ENCODE measurements at regions not wholly inside any gene's neighbourhood (a gene's known extent, or its start where the extent isn't known, plus 50 kb on each side); places are given as distances from the start of the nearest gene placed in this dataset.
"Not testable (repeated sequence)": the region's sequence is repeated elsewhere in the genome, so short reads cannot be mapped to it uniquely, and the experiment has no call there.

- Histone ChIP-seq H3K27ac (no peak overlapping the region), H3K27me3 (ENCODE audit: low read depth) (no peaks in the 10 kb centered on the region), H3K4me3 (no peak overlapping the region), H3K36me3 (no peaks in the 10 kb centered on the region), H3K4me1 (no peaks in the 10 kb centered on the region), H3K9me3 (no peaks in the 10 kb centered on the region)
- ATAC-seq (no peak), DNase-seq (no peak)
- TF ChIP-seq CTCF (IDR thresholded peaks at IDR 0.05): no peak
- intact Hi-C loops (cut with DNase I): no loop called here
These were observed 459.0 kb downstream of the PDGFC start for GRCh38 chr4:156512622-156513021.

- intact Hi-C loops (cut with DNase I); H3K36me3 ChIP-seq; ATAC-seq; DNase-seq; H3K4me3 ChIP-seq; H3K27me3 ChIP-seq (ENCODE audit: low read depth); H3K27ac ChIP-seq; H3K4me1 ChIP-seq; H3K9me3 ChIP-seq: not testable (repeated sequence)
These were observed 461.7 kb downstream of the PDGFC start for GRCh38 chr4:156509921-156510320.

- Histone ChIP-seq H3K4me3 (no peak overlapping the region), H3K27me3 (ENCODE audit: low read depth) (no peaks in the 10 kb centered on the region), H3K9me3 (no peaks in the 10 kb centered on the region), H3K27ac (no peak overlapping the region), H3K36me3 (no peaks in the 10 kb centered on the region), H3K4me1 (no peaks in the 10 kb centered on the region)
- ATAC-seq: no peak
- intact Hi-C loops (cut with DNase I): no loop called here
- TF ChIP-seq CTCF (IDR thresholded peaks at IDR 0.05): no peak
- DNase-seq: no peak
These were observed 466.2 kb downstream of the PDGFC start for GRCh38 chr4:156505341-156505955.

- Histone ChIP-seq H3K4me1 (no peaks in the 10 kb centered on the region), H3K27ac (no peak overlapping the region), H3K4me3 (no peak overlapping the region), H3K27me3 (ENCODE audit: low read depth) (no peaks in the 10 kb centered on the region), H3K9me3 (no peaks in the 10 kb centered on the region), H3K36me3 (no peaks in the 10 kb centered on the region)
- TF ChIP-seq CTCF (IDR thresholded peaks at IDR 0.05): no peak
- intact Hi-C loops (cut with DNase I): no loop called here
- ATAC-seq (no peak), DNase-seq (no peak)
These were observed 468.5 kb downstream of the PDGFC start for GRCh38 chr4:156503119-156503518.

GRCh38 chr4:156501962-156502361 lies 469.6 kb downstream of the PDGFC start:
- no peaks in the 10 kb centered on the region for H3K4me1 ChIP-seq
- no peak overlapping the region for H3K4me3 ChIP-seq
- DNase-seq (no peak), ATAC-seq (no peak)
- no peaks in the 10 kb centered on the region for H3K27me3 ChIP-seq (ENCODE audit: low read depth)
- no peaks in the 10 kb centered on the region for H3K9me3 ChIP-seq
- no peak overlapping the region for H3K27ac ChIP-seq
- intact Hi-C loops (cut with DNase I): no loop called here
- H3K36me3 ChIP-seq: no peaks in the 10 kb centered on the region
- no peak for TF ChIP-seq CTCF (IDR thresholded peaks at IDR 0.05)

- no peak for ATAC-seq
- Histone ChIP-seq H3K9me3 (no peaks in the 10 kb centered on the region), H3K4me3 (no peak overlapping the region), H3K4me1 (no peaks in the 10 kb centered on the region), H3K36me3 (no peaks in the 10 kb centered on the region), H3K27ac (no peak overlapping the region), H3K27me3 (ENCODE audit: low read depth) (no peaks in the 10 kb centered on the region)
- DNase-seq: no peak
- no peak for TF ChIP-seq CTCF (IDR thresholded peaks at IDR 0.05)
- intact Hi-C loops (cut with DNase I): no loop called here
These were observed 471.9 kb downstream of the PDGFC start for GRCh38 chr4:156499684-156500083.
